ENCODE measurements at regions not wholly inside any gene's neighbourhood (a gene's known extent, or its start where the extent isn't known, plus 50 kb on each side); places are given as distances from the start of the nearest gene placed in this dataset.
"Not testable (repeated sequence)": the region's sequence is repeated elsewhere in the genome, so short reads cannot be mapped to it uniquely, and the experiment has no call there.

- H3K4me3 Mint-ChIP-seq = no peak overlapping the region
- H3K9me3 Mint-ChIP-seq = no peaks in the 10 kb centered on the region
- peaks cover 69% of the 10 kb centered on the region for H3K27me3 Mint-ChIP-seq
- no peaks in the 10 kb centered on the region for H3K36me3 Mint-ChIP-seq (ENCODE audit: low read depth)
- no peak overlapping the region for H3K27ac Mint-ChIP-seq
- peaks cover 9% of the 10 kb centered on the region for H3K4me1 Mint-ChIP-seq (ENCODE audit: low read depth)
- intact Hi-C loops (cut with micrococcal nuclease) = no loop called here
Observed at GRCh38 chr5:176748073-176748966, 62.0 kb upstream of the UNC5A start.

- peaks cover 64% of the 10 kb centered on the region for H3K27me3 Mint-ChIP-seq
- H3K4me1 Mint-ChIP-seq (ENCODE audit: low read depth) = peaks cover 5% of the 10 kb centered on the region
- peaks cover 5% of the 10 kb centered on the region for H3K9me3 Mint-ChIP-seq
- H3K36me3 Mint-ChIP-seq (ENCODE audit: low read depth) = no peaks in the 10 kb centered on the region
- intact Hi-C loops (cut with micrococcal nuclease) = no loop called here
- no peak overlapping the region for H3K27ac Mint-ChIP-seq
- H3K4me3 Mint-ChIP-seq = no peak overlapping the region
Observed at GRCh38 chr5:176748967-176749935, 61.1 kb upstream of the UNC5A start.

GRCh38 chr5:176750144-176750543 lies 60.2 kb upstream of the UNC5A start:
- no peak overlapping the region for H3K27ac Mint-ChIP-seq

GRCh38 chr5:176754376-176754973 lies 55.9 kb upstream of the UNC5A start:
- H3K4me3 Mint-ChIP-seq = no peak overlapping the region
- intact Hi-C loops (cut with micrococcal nuclease) = no loop called here
- H3K9me3 Mint-ChIP-seq = peaks cover 21% of the 10 kb centered on the region
- H3K4me1 Mint-ChIP-seq (ENCODE audit: low read depth) = no peaks in the 10 kb centered on the region
- H3K27me3 Mint-ChIP-seq = peaks cover 47% of the 10 kb centered on the region
- H3K27ac Mint-ChIP-seq = no peak overlapping the region
- H3K36me3 Mint-ChIP-seq (ENCODE audit: low read depth) = no peaks in the 10 kb centered on the region

More at GRCh38 chr5:176750144-176750543, 60.2 kb upstream of the UNC5A start:
- H3K9me3 Mint-ChIP-seq = peaks cover 14% of the 10 kb centered on the region
- peaks cover 5% of the 10 kb centered on the region for H3K4me1 Mint-ChIP-seq (ENCODE audit: low read depth)
- H3K36me3 Mint-ChIP-seq (ENCODE audit: low read depth) = no peaks in the 10 kb centered on the region
- peaks cover 61% of the 10 kb centered on the region for H3K27me3 Mint-ChIP-seq
- H3K4me3 Mint-ChIP-seq = no peak overlapping the region
- intact Hi-C loops (cut with micrococcal nuclease) = no loop called here

- Mint-ChIP-seq H3K9me3 (peaks cover 21% of the 10 kb centered on the region), H3K27me3 (peaks cover 46% of the 10 kb centered on the region)
- H3K36me3 Mint-ChIP-seq (ENCODE audit: low read depth); H3K27ac Mint-ChIP-seq; H3K4me3 Mint-ChIP-seq; intact Hi-C loops (cut with micrococcal nuclease); H3K4me1 Mint-ChIP-seq (ENCODE audit: low read depth): not testable (repeated sequence)
Observed at GRCh38 chr5:176755593-176755992, 54.8 kb upstream of the UNC5A start.

- H3K9me3 Mint-ChIP-seq = peaks cover 21% of the 10 kb centered on the region
- H3K4me3 Mint-ChIP-seq; H3K36me3 Mint-ChIP-seq (ENCODE audit: low read depth); H3K4me1 Mint-ChIP-seq (ENCODE audit: low read depth); intact Hi-C loops (cut with micrococcal nuclease); H3K27ac Mint-ChIP-seq: not testable (repeated sequence)
- peaks cover 34% of the 10 kb centered on the region for H3K27me3 Mint-ChIP-seq
Observed at GRCh38 chr5:176757569-176757968, 52.8 kb upstream of the UNC5A start.
